A549 (cell line): ENCODE measurements at regions not wholly inside any gene's neighbourhood (a gene's known extent, or its start where the extent isn't known, plus 50 kb on each side); places are given as distances from the start of the nearest gene placed in this dataset.

Experiments used
- ATAC-seq, 2 experiments: fragments of 200-7000 bp in 1 of 2; fragments of >200 bp in 1 of 2; cut with Nextera tagmentation in 1 of 2; cut with Tn5 transposase in 1 of 2; 3 replicates each; pipeline versions ENCODE4 v1.8.0 to v1.9.1; 2018 to 2020; ENCODE audit warnings: mild to moderate bottlenecking in 1 of 2, moderate library complexity in 1 of 2
- CTCF ChIA-PET: fragments of 300-600 bp; sonication (Branson Sonifier 250); formaldehyde crosslinking; extraction: SDS; loops from one replicate; lab custom pipeline; 2021; ENCODE audit warnings: antibody characterized with exemption, inconsistent platforms; lab: Yijun Ruan, JAX
- POLR2A ChIA-PET: fragments of 350-600 bp; formaldehyde crosslinking; extraction: SDS; loops from one replicate; lab custom pipeline; 2021; ENCODE audit warnings: antibody characterized with exemption, inconsistent platforms; lab: Yijun Ruan, JAX
- DNase-seq, 2 experiments: peaks; one replicate each; pipeline versions ENCODE4 v3.0.0 to v3.0.0-alpha.2; 2011 to 2016; ENCODE audit warnings: low read depth in 1 of 2, low spot score in 1 of 2
- FAIRE-seq: peaks from 2 replicates; lab custom pipeline; 2011; peaks lifted over from hg19 to GRCh38; lab: Jason Lieb, UNC
- H3K27ac ChIP-seq, 2 experiments: fragments of >200 bp; sonication (Bioruptor Twin); formaldehyde crosslinking; 3 replicates each; pipeline ENCODE4 v1.5.1; 2016 to 2017
- H3K4me1 ChIP-seq: fragments of >200 bp; sonication (Bioruptor Twin); formaldehyde crosslinking; 3 replicates; pipeline ENCODE4 v1.6.1; 2016
- H3K4me2 ChIP-seq: fragments of >200 bp; sonication (Bioruptor Twin); formaldehyde crosslinking; 3 replicates; pipeline ENCODE4 v1.6.1; 2016
- H3K4me3 ChIP-seq: fragments of >200 bp; sonication (Bioruptor Twin); formaldehyde crosslinking; 3 replicates; pipeline ENCODE4 v1.5.1; 2016
- H3K9me3 ChIP-seq: fragments of >200 bp; sonication (Bioruptor Twin); formaldehyde crosslinking; 3 replicates; pipeline ENCODE4 v1.6.1; 2016
- CBX8 ChIP-seq: fragments of 200-600 bp; sonication (generic); IDR thresholded peaks from 2 replicates; pipeline ENCODE4 v1.6.1; 2016
- CEBPB ChIP-seq, 2 experiments: fragments of >200 bp in 1 of 2; sonication (Bioruptor Twin) in 1 of 2; formaldehyde crosslinking in 1 of 2; IDR thresholded peaks; 2 replicates each; pipeline ENCODE4 v1.6.1; 2012 to 2016
- EP300 ChIP-seq, 2 experiments: fragments of >200 bp; sonication (Bioruptor Twin); formaldehyde crosslinking; IDR thresholded peaks; 2 replicates in 1 of 2; 3 replicates in 1 of 2; pipeline ENCODE4 v1.6.1; 2016 to 2017
- FOSL2 ChIP-seq, 2 experiments: fragments of 450-650 bp in 1 of 2; fragments of >200 bp in 1 of 2; sonication (Bioruptor Twin) in 1 of 2; formaldehyde crosslinking; IDR thresholded peaks; 2 replicates each; pipeline versions ENCODE4 v1.5.0 to v1.6.1; 2016 to 2020; ENCODE audit warnings: mild to moderate bottlenecking in 1 of 2, moderate library complexity in 1 of 2
- FOXS1 ChIP-seq: fragments of 250-450 bp; sonication (Bioruptor Pico); IDR thresholded peaks from 2 replicates; pipeline ENCODE4 v1.5.0; 2020; ENCODE audit warnings: mild to moderate bottlenecking, moderate library complexity
- GATA3 ChIP-seq: IDR thresholded peaks from 2 replicates; pipeline ENCODE4 v1.6.1; 2012; ENCODE audit warnings: borderline replicate concordance
- HMGXB4 ChIP-seq: fragments of 250-450 bp; sonication (Bioruptor Pico); IDR thresholded peaks from 2 replicates; pipeline ENCODE4 v1.5.0; 2021; ENCODE audit warnings: mild to moderate bottlenecking, moderate library complexity, borderline replicate concordance
- HOXB13 ChIP-seq: fragments of 250-450 bp; sonication (Bioruptor Pico); IDR thresholded peaks from 2 replicates; pipeline ENCODE4 v1.5.0; 2020; ENCODE audit warnings: low read depth, mild to moderate bottlenecking, moderate library complexity
- JUN ChIP-seq, 2 experiments: fragments of >200 bp; sonication (Bioruptor Twin); formaldehyde crosslinking; IDR thresholded peaks; 2 replicates in 1 of 2; 3 replicates in 1 of 2; pipeline ENCODE4 v1.6.1; 2016 to 2017
- KDM5A ChIP-seq: fragments of 200-600 bp; sonication (generic); IDR thresholded peaks from 2 replicates; pipeline ENCODE4 v1.6.1; 2016; ENCODE audit warnings: antibody characterized with exemption, mild to moderate bottlenecking
- MAFK ChIP-seq: fragments of 450-650 bp; IDR thresholded peaks from 2 replicates; pipeline ENCODE4 v1.6.1; 2014; ENCODE audit not compliant: partially characterized antibody
- MYC ChIP-seq: IDR thresholded peaks from 2 replicates; pipeline ENCODE4 v1.6.1; 2012; ENCODE audit warnings: mild to moderate bottlenecking, inconsistent platforms, low read length, improper control_type of control experiment, borderline replicate concordance
- PHF8 ChIP-seq: fragments of 200-600 bp; sonication (generic); IDR thresholded peaks from 2 replicates; pipeline ENCODE4 v1.6.1; 2016; ENCODE audit warnings: low read depth, mild to moderate bottlenecking, antibody characterized with exemption, moderate library complexity, borderline replicate concordance
- RCOR1 ChIP-seq: fragments of 150-350 bp; IDR thresholded peaks from 2 replicates; pipeline ENCODE4 v1.6.1; 2014; ENCODE audit warnings: antibody characterized with exemption, low read length, low read depth
- REST ChIP-seq: fragments of 200-600 bp; sonication (generic); IDR thresholded peaks from 2 replicates; pipeline ENCODE4 v1.6.1; 2016; ENCODE audit warnings: antibody characterized with exemption, mild to moderate bottlenecking, moderate library complexity
- SMC3 ChIP-seq: fragments of >200 bp; sonication (Bioruptor Twin); formaldehyde crosslinking; IDR thresholded peaks from 3 replicates; pipeline ENCODE4 v1.6.1; 2018; ENCODE audit warnings: inconsistent platforms
- TFCP2L1 ChIP-seq: fragments of 250-450 bp; sonication (Bioruptor Pico); IDR thresholded peaks from 2 replicates; pipeline ENCODE4 v1.5.0; 2021; ENCODE audit warnings: mild to moderate bottlenecking
- TP53 ChIP-seq: fragments of 250-450 bp; sonication (Bioruptor Pico); IDR thresholded peaks from 2 replicates; pipeline ENCODE4 v1.5.0; 2021; ENCODE audit warnings: mild to moderate bottlenecking, moderate library complexity
- WGBS: methylation state at CpG from one replicate; pipeline ENCODE4 v1.1.6; 2017; ENCODE audit errors: missing lambda C conversion rate; 5-methylcytosine and 5-hydroxymethylcytosine counted together
- TF ChIP-seq, protein P1 (sequence below): IDR thresholded peaks from 2 replicates; pipeline ENCODE4 v1.6.1; 2012; ENCODE audit warnings: low read depth, borderline replicate concordance

- 70% methylated on average over 4 of the region's 4 CpGs for WGBS
- TF ChIP-seq RCOR1 (no peak), MAFK (no peak), TFCP2L1 (CRISPR knock-in tag) (no peak), FOSL2 (IDR thresholded peaks at IDR 0.05) (no peak), FOSL2 (CRISPR knock-in tag; IDR thresholded peaks at IDR 0.05) (no peak), GATA3 (no peak), SMC3 (no peak), JUN (IDR thresholded peaks at IDR 0.05) (no peak), HMGXB4 (CRISPR knock-in tag) (no peak), FOXS1 (no peak), TP53 (CRISPR knock-in tag) (no peak), EP300 (IDR thresholded peaks at IDR 0.05) (no peak), KDM5A (no peak), CEBPB (IDR thresholded peaks at IDR 0.05) (no peak), HOXB13 (CRISPR knock-in tag) (no peak)
- TF ChIP-seq, protein P1, sequence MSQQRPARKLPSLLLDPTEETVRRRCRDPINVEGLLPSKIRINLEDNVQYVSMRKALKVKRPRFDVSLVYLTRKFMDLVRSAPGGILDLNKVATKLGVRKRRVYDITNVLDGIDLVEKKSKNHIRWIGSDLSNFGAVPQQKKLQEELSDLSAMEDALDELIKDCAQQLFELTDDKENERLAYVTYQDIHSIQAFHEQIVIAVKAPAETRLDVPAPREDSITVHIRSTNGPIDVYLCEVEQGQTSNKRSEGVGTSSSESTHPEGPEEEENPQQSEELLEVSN, result no peak
- TF ChIP-seq, all 56 proteins: peak for 0
- peak; percentile 39 for FAIRE-seq
- no peak for DNase-seq
- ATAC-seq, result no peak
- ChIA-PET POLR2A (no interaction called here), CTCF (interaction anchor here (1.6 kb wide), 1 partner anchor 119 kb away, joined by 5 read pairs; no protein-coding TSS in a partner anchor)
- Histone ChIP-seq H3K4me3 (no peak overlapping the region), H3K4me2 (peak overlapping the region; percentile 21; the same call in 1 of the 3 replicates), H3K9me3 (no peaks in the 10 kb centered on the region), H3K27ac (peak overlapping the region in 1 of 2 experiments; percentile 40; a peak in 2 of 6 replicates), H3K4me1 (peaks cover 16% of the 10 kb centered on the region)
These were observed 115.7 kb upstream of the SALL4 start for GRCh38 chr20:51917886-51918535.

GRCh38 chr20:51916244-51916643 is 113.9 kb upstream of the SALL4 start:
- WGBS, result 97% methylated on average over 4 of the region's 4 CpGs
- no peak for DNase-seq
- H3K4me1 ChIP-seq, result peaks cover 24% of the 10 kb centered on the region
- no peak for TF ChIP-seq GATA3
- TF ChIP-seq REST, result no peak
- TF ChIP-seq PHF8, result no peak
- TF ChIP-seq RCOR1, result no peak
- no peak for TF ChIP-seq CBX8
- no peak for TF ChIP-seq MYC
- ChIA-PET CTCF (no interaction called here), POLR2A (no interaction called here)
- no peak overlapping the region for H3K4me3 ChIP-seq
- no peaks in the 10 kb centered on the region for H3K9me3 ChIP-seq
- ATAC-seq, result no peak
- H3K27ac ChIP-seq, result no peak overlapping the region
- FAIRE-seq, result no peak
- H3K4me2 ChIP-seq, result no peak overlapping the region
